GM18861 (cell line): ENCODE measurements at regions not wholly inside any gene's neighbourhood (a gene's known extent, or its start where the extent isn't known, plus 50 kb on each side); places are given as distances from the start of the nearest gene placed in this dataset.

Experiments
- ATAC-seq: cut with Tn5 transposase; IDR thresholded peaks from one replicate; pipeline ENCODE4 v1.9.1; 2021; ENCODE audit not compliant: unreplicated experiment

DNA sequence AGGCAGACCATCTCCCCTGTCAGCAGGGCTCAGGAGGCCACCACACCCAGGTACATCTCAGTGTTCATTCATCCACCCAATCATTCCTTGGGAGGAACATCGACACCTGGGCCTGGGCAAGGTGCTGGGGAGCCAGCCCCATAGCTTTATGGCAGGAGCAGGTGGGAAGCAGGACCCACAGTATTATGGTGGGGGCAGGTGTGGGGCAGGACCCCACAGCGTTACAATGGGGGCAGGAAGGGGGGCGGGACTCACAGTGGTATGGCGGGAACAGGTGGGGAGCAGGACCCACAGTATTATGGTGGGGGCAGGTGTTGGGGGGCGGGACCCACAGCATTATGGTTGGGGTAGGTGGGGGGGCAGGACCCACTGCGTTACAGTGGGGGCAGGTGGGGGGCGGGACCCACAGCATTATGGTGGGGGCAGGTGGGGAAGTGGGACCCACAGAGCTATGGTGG is 128.9 kb upstream of the HS6ST1 start:
- no peak for ATAC-seq

DNA sequence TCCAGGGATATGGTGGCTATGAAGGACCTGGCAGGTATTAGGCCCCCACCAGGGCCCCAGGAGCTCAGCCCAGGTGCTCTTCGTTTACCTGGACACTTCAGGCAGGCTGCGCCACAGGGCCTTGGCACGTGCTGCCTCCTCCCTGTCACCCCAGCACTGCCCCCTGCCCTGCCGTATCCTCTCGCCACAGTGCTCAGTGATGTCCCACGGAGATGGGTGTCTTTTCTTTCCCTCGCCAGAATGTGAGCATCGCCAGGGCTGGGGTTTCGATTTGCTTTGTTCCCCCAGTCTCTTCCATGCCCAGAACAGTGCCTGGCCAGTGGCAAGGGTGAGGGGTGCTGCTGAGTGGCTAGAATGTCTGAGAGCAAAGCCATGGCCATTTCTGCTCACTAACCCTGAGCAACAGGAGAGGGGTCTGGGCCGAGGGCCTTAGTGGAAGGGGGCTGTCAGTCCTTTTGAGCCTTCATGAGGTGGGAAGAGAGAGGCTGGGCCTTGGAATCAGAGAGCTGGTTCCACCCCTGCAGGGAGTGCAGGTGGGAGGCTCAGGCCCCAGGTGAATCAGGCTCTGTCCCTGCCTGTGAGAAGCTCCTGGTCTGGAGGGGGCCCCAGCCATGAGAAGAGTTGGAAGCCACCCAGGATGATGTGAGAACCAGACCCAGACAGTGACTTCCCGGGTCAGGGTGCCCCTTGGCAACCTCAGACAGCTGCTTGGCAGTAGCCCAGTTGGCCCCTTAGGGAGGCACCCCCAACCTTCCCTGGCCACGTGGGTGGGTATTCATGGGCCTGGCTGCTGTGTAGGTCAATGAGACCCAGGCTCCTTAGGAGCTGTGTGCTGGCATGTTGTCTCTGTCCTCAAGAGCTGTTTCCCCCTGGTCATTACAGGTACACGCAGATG is 129.9 kb upstream of the HS6ST1 start:
- ATAC-seq = no peak

DNA sequence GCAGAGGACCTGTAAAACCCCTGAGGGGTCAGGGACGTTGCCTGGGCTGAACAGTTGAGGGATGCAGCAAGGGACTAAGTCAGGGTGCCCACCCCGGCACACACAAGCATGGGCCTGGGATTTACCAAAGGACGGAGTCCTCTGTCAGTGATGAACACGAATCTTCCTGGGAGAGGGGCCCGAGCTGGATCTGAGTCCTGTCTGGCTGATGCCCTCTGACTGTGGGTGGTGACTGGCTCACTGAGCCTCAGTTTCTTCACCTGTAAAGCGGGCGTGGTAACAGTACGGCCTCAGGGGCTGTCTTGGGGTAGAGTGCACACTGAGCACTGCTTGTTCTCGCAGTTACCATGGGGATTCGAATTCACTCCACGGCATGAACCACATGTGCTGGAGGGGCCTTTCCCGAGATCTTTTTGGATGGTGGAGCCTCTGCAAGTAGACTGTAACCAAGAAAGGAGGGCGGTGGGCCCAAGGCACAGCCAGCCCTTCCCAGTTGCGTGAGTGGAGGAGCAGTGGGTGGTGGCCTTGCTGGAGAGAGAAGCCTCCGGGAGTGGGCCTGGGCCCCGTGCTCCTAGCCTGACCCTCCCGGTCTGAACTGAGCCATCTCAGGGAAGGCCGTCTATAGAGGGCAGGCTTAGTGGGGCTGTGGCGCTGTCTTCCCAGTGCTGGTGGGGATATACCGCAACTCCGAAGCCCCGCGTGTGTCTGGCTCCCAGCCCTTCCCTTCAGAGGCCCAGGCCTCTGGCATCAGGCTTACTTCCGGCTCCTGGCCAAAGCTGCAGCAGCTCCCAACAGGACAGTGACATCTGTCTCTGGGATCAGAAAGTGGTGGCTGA is 130.8 kb upstream of the HS6ST1 start:
- no peak for ATAC-seq

DNA sequence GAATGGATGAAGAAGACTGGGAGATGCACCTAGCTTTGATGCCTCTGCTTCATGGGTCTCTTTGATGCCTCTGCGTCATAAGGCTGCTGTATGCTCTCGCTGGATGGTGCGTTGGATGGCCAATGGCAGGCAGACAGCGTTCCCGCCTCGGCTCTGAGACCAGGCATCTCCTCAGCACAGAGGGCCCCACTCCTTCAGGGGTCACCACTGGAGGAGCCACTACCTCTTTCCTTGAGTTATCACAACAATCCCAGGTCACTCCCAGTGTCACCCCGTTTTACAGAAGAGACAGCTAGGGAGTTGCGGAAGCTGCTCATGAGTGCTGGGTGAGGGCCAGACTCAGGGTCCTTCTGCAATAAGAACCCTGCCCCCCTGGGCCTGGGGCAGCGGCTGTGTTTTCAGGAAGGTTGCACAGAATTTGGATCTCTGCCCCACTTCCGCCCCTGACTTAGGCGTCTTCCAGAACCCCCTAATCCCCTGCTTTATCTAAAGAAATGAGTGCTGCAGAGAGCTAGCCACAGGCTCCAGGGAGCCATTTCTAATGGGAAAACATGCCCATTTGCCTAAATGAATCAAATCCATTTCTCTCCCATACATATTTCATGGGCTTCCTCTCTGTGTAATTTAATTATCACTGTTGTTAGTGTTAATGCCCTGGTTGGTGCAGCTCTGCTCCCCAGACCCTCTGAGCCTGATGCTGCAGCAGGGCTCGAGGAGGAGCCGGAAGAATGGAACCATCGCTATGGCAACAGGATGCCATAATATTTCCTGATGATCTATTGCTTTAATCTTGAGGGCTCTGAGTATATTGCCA is 131.8 kb upstream of the HS6ST1 start:
- ATAC-seq = no peak

DNA sequence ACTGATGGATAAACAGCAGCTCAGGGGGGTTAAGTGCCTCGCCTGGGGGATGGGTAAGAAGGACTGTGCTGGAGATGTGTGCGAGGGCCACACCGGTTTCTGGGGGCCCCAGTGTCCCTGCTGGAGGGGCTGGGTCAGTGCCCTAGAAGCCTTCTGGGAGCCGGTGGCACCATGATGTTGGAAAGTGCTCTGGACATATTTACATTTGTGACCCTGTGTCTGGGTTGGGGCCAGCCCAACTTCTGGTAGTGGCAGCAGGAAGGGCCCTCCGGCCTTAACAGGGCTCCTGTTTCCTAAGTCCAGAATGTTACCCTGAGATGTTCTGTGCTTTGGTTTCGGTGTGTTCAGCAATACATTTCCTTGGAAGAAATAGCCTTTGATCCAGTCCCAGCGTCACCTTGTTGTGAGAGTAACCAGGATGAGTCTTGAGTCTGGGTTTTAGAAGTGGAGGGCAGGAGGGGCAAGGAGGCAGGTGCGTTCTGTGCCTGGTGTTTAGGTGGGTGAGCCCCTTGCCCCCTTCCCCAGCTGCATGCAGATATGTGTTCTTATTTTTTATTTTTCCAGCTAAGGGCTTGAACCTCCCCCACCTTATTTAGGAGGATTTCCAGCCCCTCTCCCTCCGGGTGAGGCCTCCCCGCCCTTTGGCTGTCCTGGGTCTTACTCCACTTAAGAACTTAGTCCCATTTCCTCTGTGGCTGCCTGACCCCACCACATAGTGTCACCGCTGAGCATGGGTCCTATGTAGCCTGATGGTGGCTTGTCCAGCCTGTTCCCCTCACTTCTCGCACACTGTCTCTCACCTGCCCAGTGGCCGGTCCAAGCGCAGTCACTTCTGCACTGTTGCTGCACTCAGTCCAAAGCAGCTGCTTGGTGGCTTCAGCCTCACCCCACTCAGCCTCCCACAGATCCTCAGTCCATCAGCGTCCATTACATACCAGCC is 132.7 kb upstream of the HS6ST1 start:
- no peak for ATAC-seq

DNA sequence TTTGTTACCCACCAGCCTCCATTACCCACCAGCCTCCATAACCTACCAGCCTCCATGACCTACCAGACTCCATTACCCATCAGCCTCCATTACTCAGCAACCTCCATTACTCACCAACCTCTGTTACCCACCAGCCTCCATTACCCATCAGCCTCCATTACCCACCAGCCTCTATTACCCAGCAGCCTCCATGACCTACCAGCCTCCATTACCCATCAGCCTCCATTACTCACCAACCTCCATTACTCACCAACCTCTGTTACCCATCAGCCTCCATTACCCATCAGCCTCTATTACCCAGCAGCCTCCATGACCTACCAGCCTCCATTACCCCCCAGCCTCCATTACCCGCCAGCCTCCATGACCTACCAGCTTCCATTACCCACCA is 133.3 kb upstream of the HS6ST1 start:
- no peak for ATAC-seq

DNA sequence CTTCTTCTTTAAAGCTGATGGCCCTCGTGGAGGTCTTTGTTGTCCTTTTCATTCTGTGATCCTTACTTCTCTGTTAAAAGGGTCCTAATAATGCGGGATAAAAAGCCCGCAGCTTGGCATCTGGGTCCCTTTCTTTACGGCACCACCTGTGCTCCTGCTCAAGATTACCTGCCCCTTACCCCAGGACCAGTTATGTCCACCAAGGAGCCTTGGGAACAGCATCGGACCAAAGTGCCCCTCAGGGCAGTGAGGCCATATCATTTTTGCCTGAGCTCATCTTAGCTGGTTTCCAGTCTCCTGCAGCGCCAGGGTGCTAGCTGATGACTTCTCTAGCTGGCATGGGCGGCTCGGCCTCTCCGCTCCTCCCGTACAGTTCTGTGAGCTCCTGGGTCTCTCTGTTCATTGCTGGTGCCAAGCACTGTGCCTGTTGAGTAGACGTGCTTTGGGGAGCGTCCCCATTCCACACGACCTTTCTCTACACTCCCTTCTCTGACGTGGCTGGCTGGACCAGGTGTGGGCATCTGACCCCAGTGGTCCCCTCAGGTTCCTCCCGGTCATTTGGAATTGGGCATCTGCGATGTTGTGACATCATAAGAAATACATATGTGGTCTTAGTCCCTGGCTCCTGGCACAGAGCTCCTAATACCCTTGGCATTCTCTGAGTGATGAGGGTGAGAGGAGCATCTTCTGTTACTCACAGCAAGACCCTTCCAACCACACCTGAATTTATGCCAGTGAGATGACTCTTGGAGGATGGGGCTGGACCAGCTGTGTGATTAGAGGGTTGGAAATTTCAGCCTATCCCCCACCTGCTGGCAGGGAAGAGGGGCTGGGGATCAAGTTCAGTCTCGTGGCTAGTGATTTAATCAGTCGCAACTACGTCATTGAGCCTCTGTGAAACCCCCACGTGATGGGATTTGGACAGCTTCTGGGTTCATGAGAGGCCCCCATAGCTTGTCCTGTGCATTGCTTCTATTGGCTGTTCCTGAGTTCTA is 134.2 kb upstream of the HS6ST1 start:
- no peak for ATAC-seq

DNA sequence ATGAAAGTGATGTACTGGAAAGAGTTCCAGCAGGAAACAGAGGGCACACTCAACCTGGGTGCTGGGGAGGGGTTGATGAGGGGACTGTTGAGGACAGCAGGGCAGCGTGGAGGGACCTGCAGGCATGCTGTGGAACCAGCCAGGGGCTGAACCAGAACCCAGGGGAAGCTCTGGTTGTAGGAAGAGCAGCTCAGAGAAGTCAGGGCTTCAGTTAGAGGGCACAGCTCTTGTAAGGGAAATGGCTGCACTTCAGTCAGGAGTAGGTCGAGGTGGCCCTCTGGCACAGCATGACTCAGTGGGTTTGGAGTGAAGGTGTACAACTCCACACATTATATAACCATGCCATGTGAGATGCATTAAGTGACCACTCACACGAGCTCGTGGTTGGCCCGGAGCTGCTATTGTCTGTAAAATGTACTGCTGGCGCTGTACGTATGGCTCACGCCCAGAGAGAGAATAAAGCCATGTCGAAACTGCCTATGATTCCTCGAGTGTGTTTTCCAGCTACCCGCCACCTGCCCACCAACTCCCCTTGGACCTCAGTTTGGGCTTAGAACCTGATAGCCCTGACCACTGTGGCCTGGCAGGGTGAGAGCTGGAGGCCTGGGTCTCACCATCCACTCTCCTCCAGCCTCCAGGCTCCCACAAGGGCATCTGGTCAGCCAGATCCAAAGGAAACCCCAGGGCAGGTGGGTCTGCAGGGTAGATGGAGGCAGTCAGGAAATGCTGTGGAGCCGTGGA is 136.5 kb upstream of the HS6ST1 start:
- ATAC-seq = no peak

DNA sequence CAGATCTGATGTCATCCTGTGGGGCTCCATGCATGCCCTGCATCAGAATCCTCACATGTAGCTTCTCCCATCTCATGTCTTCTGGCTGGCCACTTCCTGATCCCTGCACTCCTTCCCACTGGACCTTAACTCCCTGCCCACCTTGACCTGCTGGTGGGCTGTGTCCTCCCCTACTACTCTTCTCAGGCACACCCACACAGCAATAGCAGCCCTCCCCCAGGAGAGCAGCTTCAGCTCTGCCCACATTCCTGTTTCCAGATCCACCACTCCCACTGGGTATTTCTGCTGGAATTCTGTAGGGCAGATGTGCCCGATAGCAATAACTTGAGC is 137.0 kb upstream of the HS6ST1 start:
- ATAC-seq = no peak

DNA sequence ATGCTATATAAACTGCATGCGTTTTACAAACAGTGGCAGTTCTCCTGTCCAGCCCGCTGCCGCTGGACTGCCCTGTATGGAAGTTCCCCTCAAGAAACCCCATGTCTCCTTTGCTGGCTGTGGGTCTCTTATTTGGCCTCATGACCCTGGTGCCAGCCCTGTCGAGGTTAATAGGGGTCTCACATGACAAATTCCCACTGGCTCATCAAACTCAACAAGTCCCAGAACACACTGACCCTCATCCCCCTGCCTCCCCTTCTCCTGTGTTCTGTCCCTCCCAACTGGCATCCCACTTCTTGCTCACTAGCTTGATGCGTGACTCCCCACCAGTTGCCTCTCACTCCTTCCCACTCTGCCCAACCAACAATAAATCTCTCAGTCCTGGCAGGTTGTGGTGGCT is 137.6 kb upstream of the HS6ST1 start:
- ATAC-seq = no peak

DNA sequence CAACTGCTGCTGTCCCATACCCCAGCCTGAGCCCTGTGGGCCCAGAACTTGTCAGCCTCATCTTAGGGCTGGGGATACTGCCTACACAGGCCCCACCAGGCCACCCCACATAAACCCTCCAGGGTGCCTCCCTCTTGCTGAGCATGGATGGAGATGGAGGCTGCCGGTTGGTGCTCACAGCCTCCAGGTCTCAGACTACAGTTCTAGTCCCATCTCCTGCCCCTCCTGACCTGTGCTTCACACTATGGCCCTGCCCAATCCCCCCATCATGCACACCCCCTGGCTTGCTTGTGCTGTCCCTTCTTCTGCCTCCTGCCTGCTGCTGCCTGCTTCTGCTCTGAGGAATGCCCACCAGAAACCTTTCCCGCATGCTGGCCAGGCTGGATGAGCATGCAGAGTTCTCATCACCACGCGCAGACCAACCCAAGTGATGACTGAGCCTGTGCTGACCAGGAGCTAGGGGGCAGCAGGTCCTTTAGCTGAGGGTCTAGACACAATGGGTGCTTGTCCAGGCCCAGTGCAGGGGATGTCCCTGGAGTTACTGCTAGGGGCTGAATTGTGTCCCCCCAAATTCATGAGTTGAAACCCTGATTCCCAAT is 138.4 kb upstream of the HS6ST1 start:
- no peak for ATAC-seq

DNA sequence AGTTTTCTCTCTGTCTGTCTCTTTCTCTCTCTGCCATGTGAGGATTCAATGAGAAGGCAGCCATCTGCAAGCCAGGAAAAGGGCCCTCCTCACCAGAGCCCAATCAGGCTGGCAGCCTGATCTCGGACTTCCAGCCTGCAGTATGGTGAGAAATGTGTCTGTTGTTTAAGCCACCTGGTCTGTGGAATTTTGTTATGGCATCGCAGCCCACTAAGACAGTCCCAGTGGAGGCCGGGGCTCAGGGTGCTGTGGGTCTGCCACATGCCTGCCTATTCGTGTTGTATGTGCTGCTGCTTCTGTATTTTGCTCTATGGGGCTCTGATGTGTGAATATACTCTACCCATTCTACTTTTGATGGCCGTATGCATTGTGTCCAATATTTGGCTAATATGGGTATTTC is 139.0 kb upstream of the HS6ST1 start:
- no peak for ATAC-seq

DNA sequence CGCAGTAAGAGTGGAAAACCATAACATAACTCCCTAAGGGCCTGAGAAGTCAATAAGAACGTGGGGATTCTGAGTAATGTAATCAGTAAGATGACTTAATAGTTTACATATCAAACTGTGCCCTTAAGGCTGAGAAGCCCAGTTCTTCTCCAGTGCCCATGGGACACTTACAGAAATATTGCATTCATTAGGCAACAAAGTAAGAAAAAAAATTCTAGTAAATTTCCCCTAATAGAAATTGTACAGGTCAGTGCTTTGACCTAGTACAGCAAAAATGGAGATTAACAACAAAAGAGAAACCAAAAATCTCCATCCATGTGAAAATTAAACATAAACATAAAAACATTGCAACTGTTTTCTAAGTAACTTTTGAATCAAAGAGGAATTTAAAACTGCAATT is 139.8 kb upstream of the HS6ST1 start:
- no peak for ATAC-seq

DNA sequence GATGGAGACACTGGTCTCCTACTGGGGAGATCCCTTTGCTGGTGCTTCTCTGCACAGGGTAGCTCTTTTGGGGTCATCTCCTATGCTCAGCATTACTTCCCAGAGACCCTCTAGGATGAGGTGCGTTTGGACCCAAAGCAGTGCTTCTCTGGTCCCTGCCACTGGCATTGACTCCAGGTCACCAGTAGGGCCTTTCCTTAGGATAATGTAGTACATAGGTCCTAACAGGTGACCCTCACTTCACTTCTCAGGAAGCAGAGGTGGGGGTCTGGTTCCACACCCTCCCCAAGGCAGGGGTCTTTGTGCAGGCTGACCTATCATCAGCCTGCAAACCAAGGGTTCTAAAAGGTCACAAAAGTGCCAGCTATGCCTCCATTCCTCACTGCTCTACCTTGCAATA is 145.8 kb upstream of the HS6ST1 start:
- ATAC-seq = no peak

DNA sequence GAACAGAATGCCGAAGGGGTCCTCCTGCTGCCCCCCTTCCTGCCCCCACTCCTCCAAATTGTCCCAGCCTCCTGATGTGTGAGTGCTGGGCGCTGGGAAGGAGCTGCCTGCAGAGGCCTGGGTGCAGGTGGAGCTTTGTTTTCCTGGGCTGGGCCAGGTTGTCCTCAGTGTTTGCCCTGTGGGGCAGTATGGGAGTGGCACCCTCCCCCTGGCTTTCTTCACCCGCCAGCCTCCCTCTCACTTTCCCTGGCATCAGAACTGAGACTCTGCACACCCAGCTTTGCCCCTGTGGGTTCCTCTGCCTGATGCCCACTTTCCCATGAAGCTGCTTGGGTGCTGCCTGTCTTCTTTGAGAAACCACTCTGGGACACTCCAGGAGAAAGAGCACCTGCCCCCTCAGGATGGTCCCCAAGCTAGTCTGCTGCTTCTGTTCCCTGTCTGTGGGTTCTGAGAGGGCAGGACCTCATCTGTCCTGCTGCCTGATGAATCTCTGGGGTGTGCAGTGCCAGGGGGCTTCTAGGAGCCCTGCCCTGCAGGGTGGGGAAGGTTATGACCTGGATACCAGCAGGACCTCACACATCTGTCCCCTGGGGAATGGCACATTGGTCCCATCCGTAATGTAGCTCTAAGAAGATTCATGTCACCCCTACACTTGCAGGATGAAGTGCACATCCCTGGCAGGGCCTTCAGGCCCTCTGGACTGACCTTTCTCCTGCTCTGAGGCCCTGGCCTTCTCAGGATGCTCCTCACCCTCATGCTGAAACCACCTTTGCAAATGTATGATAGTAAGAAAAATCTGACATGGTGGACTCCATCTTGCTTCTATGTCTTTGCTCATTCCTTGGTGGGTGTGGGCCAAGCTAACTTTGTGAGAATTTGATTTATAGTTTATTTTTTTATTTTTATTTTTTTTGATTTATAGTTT is 146.8 kb upstream of the HS6ST1 start:
- ATAC-seq = no peak

DNA sequence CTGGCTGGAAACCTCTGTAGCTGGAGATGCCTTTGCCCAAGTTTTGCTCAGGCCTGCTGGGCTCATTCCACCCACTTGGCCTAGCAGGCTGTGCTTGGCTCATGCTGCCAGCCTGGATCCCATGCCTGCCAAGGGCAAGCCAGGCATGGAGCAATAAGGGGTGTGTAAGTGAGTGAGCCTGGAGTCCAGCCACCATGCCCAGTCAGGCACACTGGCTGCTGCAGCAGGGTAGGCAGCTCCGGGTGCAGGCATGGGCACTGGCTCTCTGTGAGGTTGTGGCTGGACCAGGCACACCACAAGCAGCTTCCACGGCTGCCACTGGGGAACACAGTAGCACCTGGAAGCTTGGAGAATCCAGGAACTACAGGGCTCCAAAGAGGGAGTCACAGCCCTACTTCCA is 147.7 kb upstream of the HS6ST1 start:
- no peak for ATAC-seq

DNA sequence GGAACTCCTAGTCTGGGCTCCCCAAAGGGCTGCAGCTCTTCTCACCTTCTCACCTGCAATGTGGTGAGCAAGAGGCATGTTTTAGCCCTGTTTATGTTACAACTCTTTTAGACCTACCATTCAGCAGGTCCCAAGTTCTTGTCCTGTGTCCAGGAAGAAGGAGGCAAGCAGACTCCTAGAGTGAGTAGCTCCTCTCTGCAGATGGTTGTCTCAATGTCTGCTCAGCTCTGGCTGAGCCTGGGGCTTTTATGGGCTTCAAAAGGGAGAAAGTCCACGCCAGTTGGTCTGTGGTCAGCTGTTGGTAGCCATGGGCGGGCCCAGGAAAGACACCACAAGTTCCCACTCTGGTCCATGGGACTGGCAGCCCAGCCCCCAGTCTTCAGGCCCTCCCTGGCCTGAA is 148.1 kb upstream of the HS6ST1 start:
- ATAC-seq = no peak
